K562 (cell line): ENCODE measurements at regions not wholly inside any gene's neighbourhood (a gene's known extent, or its start where the extent isn't known, plus 50 kb on each side); places are given as distances from the start of the nearest gene placed in this dataset.

Experiments used
- ADNP ChIP-seq: fragments of 200-800 bp; sonication (Bioruptor generic); IDR thresholded peaks from 2 replicates; pipeline ENCODE4 v1.6.1; 2016; ENCODE audit warnings: missing genetic modification characterization, missing compliant biosample characterization
- ELK3 ChIP-seq: fragments of 450-650 bp; formaldehyde crosslinking; IDR thresholded peaks from 2 replicates; pipeline ENCODE4 v1.4.0; 2020; ENCODE audit warnings: mild to moderate bottlenecking
- EWSR1 ChIP-seq: fragments of 450-650 bp; IDR thresholded peaks from 2 replicates; pipeline ENCODE4 v1.6.1; 2018; ENCODE audit warnings: borderline replicate concordance, mild to moderate bottlenecking, low read depth, moderate library complexity; ENCODE audit not compliant: partially characterized antibody
- FOSL1 ChIP-seq: fragments of 200-800 bp; sonication (Bioruptor generic); conservative IDR thresholded peaks from 2 replicates; pipeline ENCODE4 v1.6.1; 2016; ENCODE audit warnings: missing genetic modification characterization, missing compliant biosample characterization
- GABPB2 ChIP-seq: fragments of 250-450 bp; sonication (Bioruptor Pico); conservative IDR thresholded peaks from 2 replicates; pipeline ENCODE4 v1.5.1; 2021; ENCODE audit warnings: mild to moderate bottlenecking
- KDM1A ChIP-seq, 2 experiments: fragments of 450-650 bp; IDR thresholded peaks; 2 replicates each; pipeline ENCODE4 v1.6.1; 2016; ENCODE audit warnings: mild to moderate bottlenecking in 2 of 2
- MCM3 ChIP-seq: fragments of 450-650 bp; IDR thresholded peaks from 2 replicates; pipeline ENCODE4 v1.6.1; 2016
- NCOA1 ChIP-seq: fragments of 450-650 bp; IDR thresholded peaks from 2 replicates; pipeline ENCODE4 v1.6.1; 2016; ENCODE audit warnings: low read depth
- NR2C2 ChIP-seq, 2 experiments: fragments of 200-800 bp in 1 of 2; sonication (Bioruptor generic) in 1 of 2; sonication (generic) in 1 of 2; formaldehyde crosslinking in 1 of 2; IDR thresholded peaks; 2 replicates each; pipeline versions ENCODE4 v1.6.1 to v1.8.0; 2016 to 2022; ENCODE audit warnings: mild to moderate bottlenecking in 1 of 2, missing compliant biosample characterization in 1 of 2, missing genetic modification characterization in 1 of 2, missing genetic modification reagents in 1 of 2
- PCBP1 ChIP-seq: fragments of 200-400 bp; formaldehyde crosslinking; IDR thresholded peaks from 2 replicates; pipeline ENCODE4 v1.6.1; 2018; ENCODE audit warnings: mild to moderate bottlenecking, low read depth, low read length; ENCODE audit not compliant: poor library complexity, severe bottlenecking
- PHF20 ChIP-seq: fragments of 450-650 bp; IDR thresholded peaks from 2 replicates; pipeline ENCODE4 v1.6.1; 2018; ENCODE audit not compliant: partially characterized antibody
- SLC30A9 ChIP-seq: fragments of 250-450 bp; sonication (Bioruptor Pico); IDR thresholded peaks from 2 replicates; pipeline ENCODE4 v1.8.0; 2022; ENCODE audit warnings: mild to moderate bottlenecking, moderate library complexity
- WHSC1 ChIP-seq: IDR thresholded peaks from one replicate; pipeline ENCODE4 v1.6.1; 2012; ENCODE audit warnings: low read length, control low read depth, inconsistent platforms
- YBX1 ChIP-seq: fragments of 450-650 bp; IDR thresholded peaks from 2 replicates; pipeline ENCODE4 v1.7.1; 2016; ENCODE audit warnings: mild to moderate bottlenecking
- ZBTB1 ChIP-seq: sonication (generic); formaldehyde crosslinking; IDR thresholded peaks from 2 replicates; pipeline ENCODE4 v1.8.1; 2023; ENCODE audit warnings: missing genetic modification reagents, low read depth, mild to moderate bottlenecking, borderline replicate concordance
- ZC3H11A ChIP-seq: IDR thresholded peaks from 2 replicates; pipeline ENCODE4 v1.6.1; 2012; ENCODE audit warnings: low read depth, low read length, improper control_type of control experiment
- ZHX1 ChIP-seq: fragments of 150-350 bp; conservative IDR thresholded peaks from 2 replicates; pipeline ENCODE4 v1.6.1; 2014; ENCODE audit warnings: low read length
- ZNF121 ChIP-seq: sonication (generic); formaldehyde crosslinking; conservative IDR thresholded peaks from 2 replicates; pipeline ENCODE4 v1.8.0; 2022; ENCODE audit warnings: missing genetic modification reagents
- ZNF175 ChIP-seq: fragments of 200-800 bp; sonication (Bioruptor generic); IDR thresholded peaks from 2 replicates; pipeline ENCODE4 v1.6.1; 2016; ENCODE audit warnings: low read depth, mild to moderate bottlenecking, missing genetic modification characterization, missing compliant biosample characterization
- ZNF224 ChIP-seq: sonication (generic); formaldehyde crosslinking; IDR thresholded peaks from 2 replicates; pipeline ENCODE4 v1.8.0; 2022; ENCODE audit warnings: mild to moderate bottlenecking, missing genetic modification reagents
- ZNF277 ChIP-seq: fragments of 250-450 bp; sonication (Bioruptor Pico); IDR thresholded peaks from 2 replicates; pipeline ENCODE4 v1.8.0; 2022; ENCODE audit warnings: inconsistent platforms, mild to moderate bottlenecking, moderate library complexity, borderline replicate concordance
- ZNF449 ChIP-seq: fragments of 250-450 bp; sonication (Bioruptor Pico); IDR thresholded peaks from 2 replicates; pipeline ENCODE4 v1.8.0; 2022; ENCODE audit warnings: moderate library complexity, mild to moderate bottlenecking, inconsistent platforms
- ZNF584 ChIP-seq: fragments of 200-800 bp; sonication (Bioruptor generic); IDR thresholded peaks from 2 replicates; pipeline ENCODE4 v1.6.1; 2016; ENCODE audit warnings: low read depth, mild to moderate bottlenecking, missing genetic modification characterization, missing compliant biosample characterization
- TF ChIP-seq, protein P1 (sequence below): fragments of 250-450 bp; sonication (Bioruptor Pico); IDR thresholded peaks from 2 replicates; pipeline ENCODE4 v1.9.0; 2021; ENCODE audit warnings: mild to moderate bottlenecking

DNA sequence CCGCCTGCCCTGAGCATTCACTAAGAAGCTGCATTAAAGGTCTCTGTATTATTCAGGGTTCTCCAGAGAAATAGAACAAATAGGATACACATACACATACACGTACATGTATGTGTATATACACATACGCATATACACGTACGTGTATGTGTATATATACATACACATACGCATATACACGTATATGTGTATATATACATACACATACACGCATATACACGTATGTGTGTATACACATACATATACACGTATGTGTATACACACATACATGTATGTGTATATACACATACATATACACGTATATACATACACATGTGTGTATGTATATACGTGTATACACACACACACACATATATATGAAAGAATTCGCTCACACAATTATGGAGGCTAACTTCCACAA lies 108.9 kb upstream of the BARHL2 start (continued):
- TF ChIP-seq ZC3H11A = no peak
- TF ChIP-seq ZNF584 (CRISPR knock-in tag) = no peak
- TF ChIP-seq ZNF224 = no peak
- TF ChIP-seq ZBTB1 = no peak
- TF ChIP-seq FOSL1 (tag) = no peak
- TF ChIP-seq, protein P1, sequence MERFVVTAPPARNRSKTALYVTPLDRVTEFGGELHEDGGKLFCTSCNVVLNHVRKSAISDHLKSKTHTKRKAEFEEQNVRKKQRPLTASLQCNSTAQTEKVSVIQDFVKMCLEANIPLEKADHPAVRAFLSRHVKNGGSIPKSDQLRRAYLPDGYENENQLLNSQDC (CRISPR knock-in tag) = no peak
- peak; percentile 98 for TF ChIP-seq ZNF277 (CRISPR knock-in tag)
- TF ChIP-seq SLC30A9 (CRISPR knock-in tag) = peak; percentile 84; the same call in 1 of the 2 replicates
- TF ChIP-seq PHF20 = peak; percentile 61
- no peak for TF ChIP-seq NCOA1
- TF ChIP-seq MCM3 = no peak
- TF ChIP-seq ZNF449 (CRISPR knock-in tag) = peak; percentile 78
- no peak for TF ChIP-seq NR2C2 (CRISPR knock-in tag; IDR thresholded peaks at IDR 0.05)
- TF ChIP-seq NR2C2 (tag; IDR thresholded peaks at IDR 0.05) = no peak
- TF ChIP-seq ZNF175 (CRISPR knock-in tag) = no peak
- no peak for TF ChIP-seq PCBP1
- no peak for TF ChIP-seq EWSR1
- TF ChIP-seq ZNF121 (CRISPR knock-in tag) = no peak
- no peak for TF ChIP-seq ELK3 (CRISPR knock-in tag)
- TF ChIP-seq YBX1 = no peak
- TF ChIP-seq WHSC1 = no peak
- TF ChIP-seq GABPB2 = peak; percentile 86
- no peak for TF ChIP-seq ADNP (tag)
- TF ChIP-seq KDM1A (IDR thresholded peaks at IDR 0.05) = peak in 1 of 2 experiments; percentile 62; a peak in 1 of 4 replicates
- no peak for TF ChIP-seq ZHX1
